Activated gamma-delta T cell treated with Interleukin-2 at 50 U/mL for 16 hours (primary cell): ENCODE measurements at regions not wholly inside any gene's neighbourhood (a gene's known extent, or its start where the extent isn't known, plus 50 kb on each side); places are given as distances from the start of the nearest gene placed in this dataset.
"Not testable (repeated sequence)": the region's sequence is repeated elsewhere in the genome, so short reads cannot be mapped to it uniquely, and the experiment has no call there.

Experiments used
- DNase-seq: peaks from one replicate; pipeline ENCODE4 v3.0.0-alpha.2; 2020

- DNase-seq, result not testable (repeated sequence)
These were observed 56.6 kb upstream of the TNFAIP8 start for GRCh38 chr5:119299242-119299614.

GRCh38 chr5:119299615-119300310, 56.1 kb upstream of the TNFAIP8 start:
- peak; percentile 79 for DNase-seq

- DNase-seq, result no peak
These were observed 55.5 kb upstream of the TNFAIP8 start for GRCh38 chr5:119300311-119300670.

GRCh38 chr5:119301210-119301609, 54.6 kb upstream of the TNFAIP8 start:
- DNase-seq, result no peak

- DNase-seq, result no peak
These were observed 53.9 kb upstream of the TNFAIP8 start for GRCh38 chr5:119301906-119302305.

- no peak for DNase-seq
These were observed 53.4 kb upstream of the TNFAIP8 start for GRCh38 chr5:119302449-119302848.

- DNase-seq, result no peak
These were observed 52.6 kb upstream of the TNFAIP8 start for GRCh38 chr5:119302916-119303897.

GRCh38 chr5:119304439-119305211, 51.2 kb upstream of the TNFAIP8 start:
- no peak for DNase-seq
